ENCODE measurements at regions not wholly inside any gene's neighbourhood (a gene's known extent, or its start where the extent isn't known, plus 50 kb on each side); places are given as distances from the start of the nearest gene placed in this dataset.

DNA sequence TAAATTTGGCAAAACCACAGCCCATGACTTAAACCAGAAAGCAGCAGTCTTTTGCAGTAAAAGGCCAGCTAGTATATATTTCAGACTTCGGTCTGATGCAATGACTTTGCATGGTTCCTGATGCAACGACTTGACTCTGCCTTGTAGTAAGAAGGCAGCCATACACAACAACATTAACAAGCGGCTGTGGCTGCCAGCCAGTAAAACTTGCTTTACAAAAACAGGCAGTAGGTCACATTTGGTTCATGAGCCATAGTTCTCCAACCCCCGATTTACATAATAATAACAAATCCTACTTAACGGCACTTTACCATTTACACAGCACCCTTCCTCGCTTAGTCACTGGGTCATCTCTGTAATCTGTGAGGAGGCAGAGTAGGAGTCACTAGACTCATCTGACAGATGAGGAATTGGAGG is 410.3 kb downstream of the LRATD1 start:
- DNase-seq (ENCODE audit: low read depth in 2 of 2) = no peak

DNA sequence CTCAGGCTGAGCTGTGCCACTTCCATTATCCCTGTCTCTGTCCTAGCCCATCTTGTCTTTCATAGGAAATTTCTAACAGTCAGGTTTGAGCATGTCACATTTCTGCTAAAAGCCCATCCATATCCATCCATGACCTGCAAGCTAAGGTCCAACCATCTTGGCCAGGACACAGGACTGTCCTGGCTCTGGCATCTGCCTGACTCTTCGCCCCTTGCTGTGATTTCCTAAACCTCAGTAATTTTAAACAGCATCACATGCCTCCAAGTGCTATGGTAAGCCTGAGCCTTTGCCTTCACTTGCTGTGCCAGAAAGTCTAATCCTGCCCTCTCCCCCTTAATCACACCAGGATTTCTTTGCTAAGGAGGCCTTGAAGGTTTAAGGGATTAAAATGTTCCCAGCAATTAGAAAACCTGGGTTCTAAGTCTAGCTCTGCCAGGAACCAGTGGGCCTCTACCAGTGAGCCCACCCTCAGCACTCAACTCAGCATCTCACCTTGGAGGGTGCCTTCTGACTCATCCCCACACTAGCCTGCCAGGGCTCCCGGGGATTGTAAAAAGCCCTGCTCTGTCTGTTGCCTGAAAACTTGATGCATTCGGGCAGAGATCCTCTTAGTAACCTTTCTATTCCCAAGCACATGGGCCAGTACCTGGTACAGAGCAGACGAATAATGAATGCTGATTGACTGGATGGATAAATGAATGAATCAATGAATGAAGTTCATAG is 411.0 kb downstream of the LRATD1 start:
- DNase-seq (ENCODE audit: low read depth in 2 of 2) = no peak

DNA sequence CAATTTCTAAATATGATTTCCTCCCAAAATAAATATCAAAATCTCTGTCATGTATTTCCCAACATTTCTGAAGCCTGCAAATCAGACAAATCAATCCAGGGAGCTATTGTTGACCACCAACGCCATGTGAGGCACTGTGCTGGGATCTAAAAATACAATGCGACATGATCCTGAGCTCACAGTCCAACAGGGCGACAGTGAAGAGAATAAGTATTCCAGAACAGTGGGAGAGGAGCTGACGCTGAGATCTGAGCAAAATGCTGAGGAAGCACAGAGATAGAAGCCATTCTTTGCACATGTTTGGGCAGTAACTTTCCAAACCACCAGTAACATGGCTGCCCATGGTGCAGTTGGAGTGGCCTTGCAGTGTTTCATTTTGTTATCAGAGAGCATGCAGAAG is 412.5 kb downstream of the LRATD1 start:
- no peak for DNase-seq (ENCODE audit: low read depth in 2 of 2)

DNA sequence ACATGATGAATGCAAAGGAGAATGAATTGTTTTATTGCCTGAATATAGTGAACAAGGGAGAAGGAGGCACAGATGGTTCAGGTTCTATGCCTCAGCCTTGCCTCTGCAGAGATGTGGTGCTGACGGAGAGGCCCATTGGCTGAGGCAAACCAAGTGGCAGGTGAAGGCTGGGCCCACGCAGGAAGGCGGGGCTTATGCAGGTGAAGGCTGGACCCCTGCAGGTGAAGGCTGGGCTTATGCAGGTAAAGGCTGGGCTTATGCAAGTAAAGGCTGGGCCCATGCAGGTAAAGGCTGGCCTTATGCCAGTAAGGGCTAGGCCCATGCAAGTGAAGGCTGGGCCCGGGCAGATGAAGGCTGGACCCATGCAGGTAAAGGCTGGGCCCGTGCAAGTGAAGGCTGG is 414.7 kb downstream of the LRATD1 start:
- no peak for DNase-seq (ENCODE audit: low read depth in 2 of 2)

- DNase-seq (ENCODE audit: low read depth in 2 of 2) = no peak
Observed at GRCh38 chr2:15048000-15048399, 415.5 kb downstream of the LRATD1 start.

DNA sequence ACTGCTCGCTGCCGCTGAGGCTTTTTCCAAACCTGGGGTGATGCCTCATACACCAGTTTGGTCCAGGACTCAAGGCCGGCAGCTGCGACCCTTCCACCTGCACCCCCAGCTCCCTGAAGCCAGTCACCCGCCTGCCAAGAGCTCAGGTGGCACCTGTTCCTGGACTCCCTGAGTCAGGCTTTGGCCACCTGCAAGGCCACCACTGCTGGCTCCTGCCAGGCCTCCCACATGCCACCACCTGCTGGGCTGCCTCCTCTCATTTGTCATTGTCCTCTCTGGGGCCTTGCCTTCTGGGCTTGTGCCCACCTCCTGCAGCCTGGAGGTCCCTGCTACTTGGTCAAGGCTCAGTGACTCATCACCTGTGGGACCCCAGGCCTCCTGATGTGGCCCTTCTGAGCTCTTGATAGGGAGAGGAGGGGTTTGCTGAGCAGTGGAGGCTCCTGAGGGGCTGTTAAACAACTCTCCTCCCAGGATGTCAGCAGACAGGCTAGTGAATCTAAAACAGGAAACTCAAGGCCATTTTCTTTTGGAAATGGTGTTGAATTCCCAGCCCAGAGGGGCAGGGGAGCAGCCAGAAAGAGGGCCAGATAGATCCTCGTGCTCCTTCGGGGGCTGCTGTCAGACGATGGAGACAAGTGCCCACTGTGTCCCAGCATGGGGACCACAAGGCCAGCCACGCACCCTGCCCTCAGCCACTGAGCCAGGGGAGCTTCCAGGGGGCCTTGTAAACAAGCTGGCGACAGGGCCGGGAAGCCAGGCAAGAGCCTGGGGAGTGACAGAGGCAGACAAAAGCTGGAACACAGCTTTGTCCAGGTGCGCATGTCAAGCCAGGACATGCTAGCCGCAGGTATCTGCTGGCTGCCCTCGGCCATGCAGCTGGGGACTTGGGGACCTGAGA is 416.8 kb downstream of the LRATD1 start:
- no peak for DNase-seq (ENCODE audit: low read depth in 2 of 2)

GRCh38 chr2:15050483-15050882 is 418.0 kb downstream of the LRATD1 start:
- no peak for DNase-seq (ENCODE audit: low read depth in 2 of 2)

DNA sequence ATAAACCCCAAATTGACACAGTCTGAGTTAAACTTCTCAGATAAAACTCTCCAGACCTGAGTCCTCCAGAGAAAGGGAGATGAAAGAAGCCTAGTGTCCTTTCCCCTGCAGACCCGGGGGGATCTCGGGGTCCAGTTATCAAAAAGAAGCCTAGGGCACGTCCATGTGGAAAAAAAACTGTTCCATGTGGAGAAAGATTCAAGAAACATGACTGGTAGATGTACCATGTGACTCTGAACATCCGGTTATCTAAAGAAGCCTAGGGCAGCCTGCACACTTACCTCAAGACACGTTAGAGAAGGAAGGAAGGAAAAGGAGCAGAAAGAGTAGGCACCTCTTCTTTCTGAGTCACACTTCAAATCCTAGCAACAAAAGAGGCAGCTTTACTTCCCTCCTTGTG is 421.0 kb downstream of the LRATD1 start:
- no peak for DNase-seq (ENCODE audit: low read depth in 2 of 2)

DNA sequence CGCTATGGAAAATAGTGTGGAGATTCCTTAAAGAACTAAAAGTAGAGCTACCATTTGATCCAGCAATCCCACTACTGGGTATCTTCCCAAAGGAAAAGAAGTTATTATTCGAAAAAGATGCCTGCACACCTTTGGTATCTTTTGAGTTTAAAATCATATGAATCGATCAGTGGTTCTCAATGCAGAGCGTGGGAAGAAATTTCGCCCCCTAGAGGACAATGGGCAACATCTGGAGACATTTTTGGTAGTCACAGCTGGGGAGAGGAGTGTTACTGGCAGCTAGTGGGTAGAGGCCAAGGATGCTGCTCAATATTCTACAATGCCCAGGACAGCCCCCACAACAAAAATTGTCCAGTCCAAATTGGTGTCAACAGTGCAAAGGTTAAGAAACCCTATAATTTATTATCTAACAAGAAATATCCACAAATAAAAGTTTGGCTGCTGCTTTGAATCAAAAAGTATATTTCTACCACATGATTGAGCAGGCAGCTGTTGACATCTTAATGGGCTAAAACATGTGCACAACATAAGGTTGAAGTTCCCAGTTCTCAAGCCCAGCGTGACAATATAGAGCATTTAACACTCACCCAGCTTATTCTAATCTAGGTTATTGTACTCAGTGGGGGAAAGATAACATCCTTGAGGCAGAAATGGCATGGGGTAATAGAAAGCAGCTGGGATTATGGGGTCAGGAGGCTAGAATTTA is 425.7 kb downstream of the LRATD1 start:
- DNase-seq (ENCODE audit: low read depth in 2 of 2) = no peak

GRCh38 chr2:15058721-15059157 is 426.2 kb downstream of the LRATD1 start:
- DNase-seq (ENCODE audit: low read depth in 2 of 2) = no peak

DNA sequence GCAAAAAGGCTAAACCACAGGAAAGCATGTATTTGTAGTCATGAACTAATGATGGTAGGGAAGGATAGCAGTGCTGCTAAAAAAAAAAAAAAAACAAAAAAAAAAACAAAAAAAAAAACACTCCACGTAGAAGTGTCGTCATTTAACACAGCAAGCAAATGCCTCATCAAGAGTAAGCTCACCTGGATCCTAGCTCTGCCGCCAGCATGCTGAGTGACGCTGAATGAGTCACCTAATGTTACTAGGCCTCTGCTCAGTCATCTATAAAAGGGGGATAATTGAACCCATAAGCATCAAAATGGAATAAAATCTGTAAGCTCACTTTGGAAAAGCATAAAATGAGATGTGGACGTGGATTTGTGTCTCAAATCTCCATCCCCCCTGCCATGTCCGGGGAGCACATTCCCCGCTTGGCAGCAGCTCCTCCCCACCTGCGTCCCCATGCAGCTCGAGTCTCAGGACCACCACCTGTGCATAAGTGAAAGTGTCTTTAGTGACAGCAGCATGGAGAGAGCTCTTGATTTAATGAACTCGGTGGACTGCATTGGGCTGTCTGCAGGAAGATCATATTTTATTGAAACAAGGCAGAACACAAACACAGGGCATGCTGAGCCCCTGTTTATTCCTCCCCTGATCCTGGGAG is 427.5 kb downstream of the LRATD1 start:
- no peak for DNase-seq (ENCODE audit: low read depth in 2 of 2)

- no peak for DNase-seq (ENCODE audit: low read depth in 2 of 2)
Observed at GRCh38 chr2:15061268-15061667, 428.8 kb downstream of the LRATD1 start.

DNA sequence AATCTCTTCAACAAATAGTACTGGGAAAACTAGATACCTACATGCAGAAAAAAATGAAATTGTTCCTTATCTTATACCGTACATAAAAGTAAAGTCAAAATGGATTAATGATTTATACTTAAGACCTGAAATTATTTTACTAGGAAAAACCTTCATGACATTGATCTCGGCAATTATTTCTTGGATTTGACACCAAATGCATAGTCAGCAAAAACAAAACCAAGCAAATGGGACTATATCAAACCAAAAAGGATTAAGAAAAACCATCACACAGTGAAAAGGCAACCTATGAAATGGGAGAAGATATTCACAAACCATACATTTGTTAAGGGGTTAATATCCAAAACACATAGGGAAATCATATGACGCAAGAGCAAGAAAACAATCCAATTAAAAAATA is 433.6 kb downstream of the LRATD1 start:
- DNase-seq (ENCODE audit: low read depth in 2 of 2) = no peak

DNA sequence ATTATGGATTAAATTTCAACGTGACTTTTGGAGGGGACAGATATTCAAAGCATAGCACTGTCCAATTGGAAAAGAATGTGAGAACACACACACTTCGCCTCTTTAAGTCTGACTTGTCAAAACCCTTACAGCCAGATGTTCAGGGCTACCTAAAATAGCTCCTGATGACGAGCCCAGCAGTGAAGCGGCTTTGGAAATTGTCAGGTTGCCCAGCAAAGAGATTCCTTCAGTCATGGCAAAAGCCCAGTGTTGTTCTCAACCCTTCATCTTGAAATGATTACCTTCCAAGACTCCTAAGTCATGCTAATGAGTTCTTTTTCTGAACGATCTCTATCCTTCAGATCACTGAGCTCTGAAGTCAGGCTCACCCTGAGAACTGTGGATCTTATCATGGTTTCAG is 436.6 kb downstream of the LRATD1 start:
- no peak for DNase-seq (ENCODE audit: low read depth in 2 of 2)

GRCh38 chr2:15072836-15073235 is 440.3 kb downstream of the LRATD1 start:
- DNase-seq (ENCODE audit: low read depth in 2 of 2) = no peak

- no peak for DNase-seq (ENCODE audit: low read depth in 2 of 2)
Observed at GRCh38 chr2:15073664-15074063, 441.1 kb downstream of the LRATD1 start.

DNA sequence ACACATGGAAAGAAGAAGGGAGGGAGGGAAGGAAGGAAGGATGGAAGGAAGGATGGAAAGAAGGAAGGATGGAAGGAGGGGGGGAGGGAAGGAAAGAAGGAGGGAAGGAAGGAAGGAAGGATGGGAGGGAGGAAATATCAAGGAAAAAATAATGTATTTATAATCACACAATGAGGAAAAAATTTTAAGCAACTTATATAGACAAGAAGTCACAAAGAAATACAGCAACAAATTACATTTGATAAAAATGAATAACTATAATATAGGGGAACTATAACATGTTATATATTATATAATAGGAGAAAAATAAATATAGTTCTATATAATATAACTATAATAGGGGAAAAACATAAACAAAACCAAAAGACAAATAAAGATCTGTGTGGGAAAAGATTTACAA is 441.8 kb downstream of the LRATD1 start:
- DNase-seq (ENCODE audit: low read depth in 2 of 2) = no peak

DNA sequence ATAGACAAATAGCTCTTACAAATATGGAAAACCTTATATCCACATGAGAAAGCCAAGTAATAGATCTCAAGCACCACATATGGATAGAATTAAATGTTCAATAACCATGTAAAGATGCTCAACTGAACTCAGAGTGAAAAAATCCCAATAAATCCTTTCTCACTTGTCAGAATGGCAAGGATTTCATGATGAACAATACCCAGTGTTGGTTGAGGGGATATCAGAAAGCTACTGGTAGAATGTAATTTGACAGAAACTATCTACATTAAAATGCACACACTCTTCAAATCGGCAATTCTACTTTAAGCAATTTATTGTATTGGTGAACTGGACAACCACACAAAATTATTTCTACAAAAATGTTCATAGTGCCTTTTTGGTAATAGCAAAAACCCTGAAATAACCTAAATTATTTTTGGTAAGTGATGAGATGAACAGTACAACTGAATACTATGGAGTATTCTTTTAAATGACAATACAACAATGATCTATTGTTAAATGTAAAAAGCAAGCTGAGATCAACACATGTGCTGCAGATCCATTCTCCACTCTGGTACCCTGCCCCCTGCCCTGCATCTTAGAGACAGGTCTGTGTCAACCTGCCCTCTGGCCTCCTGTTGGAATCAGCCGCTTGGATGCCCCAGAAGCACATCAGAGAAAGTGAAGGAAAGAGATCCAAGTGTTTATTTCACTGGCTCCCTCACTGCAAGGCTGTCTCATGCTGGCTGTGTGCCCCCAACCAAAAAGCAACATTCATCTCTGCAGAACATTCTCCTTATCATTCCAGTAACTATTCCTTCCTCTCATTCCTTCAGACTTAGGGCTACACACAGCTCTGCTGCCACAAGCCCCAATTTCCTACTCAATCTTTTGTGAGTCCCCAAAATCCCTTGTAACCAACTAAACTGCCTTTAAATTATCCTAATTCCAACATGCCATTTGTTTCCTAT is 442.5 kb downstream of the LRATD1 start:
- DNase-seq (ENCODE audit: low read depth in 2 of 2) = no peak

- no peak for DNase-seq (ENCODE audit: low read depth in 2 of 2)
Observed at GRCh38 chr2:15076668-15077067, 444.2 kb downstream of the LRATD1 start.

GRCh38 chr2:15081356-15081755 is 448.8 kb downstream of the LRATD1 start:
- DNase-seq (ENCODE audit: low read depth in 2 of 2) = no peak

Data from stimulated activated CD8-positive, alpha-beta memory T cell treated with anti-CD3 and anti-CD28 coated beads, Interleukin-15, amount 100 ng/mL, for 4 hours (primary cell).